GM19023 (cell line): ENCODE measurements at regions not wholly inside any gene's neighbourhood (a gene's known extent, or its start where the extent isn't known, plus 50 kb on each side); places are given as distances from the start of the nearest gene placed in this dataset.

ENCODE experiments used
- ATAC-seq: cut with Tn5 transposase; IDR thresholded peaks from one replicate; pipeline ENCODE4 v1.9.1; 2021; ENCODE audit warnings: mild to moderate bottlenecking, moderate library complexity; ENCODE audit not compliant: unreplicated experiment

GRCh38 chrX:69110116-69110530 lies 55.1 kb downstream of the PJA1 start:
- no peak for ATAC-seq

GRCh38 chrX:69109706-69110105 lies 55.5 kb downstream of the PJA1 start:
- no peak for ATAC-seq

GRCh38 chrX:69109036-69109663 lies 56.1 kb downstream of the PJA1 start:
- no peak for ATAC-seq

GRCh38 chrX:69107747-69108401 lies 57.4 kb downstream of the PJA1 start:
- ATAC-seq: no peak

GRCh38 chrX:69107231-69107739 lies 58.0 kb downstream of the PJA1 start:
- ATAC-seq: no peak

- no peak for ATAC-seq
Measured at GRCh38 chrX:69104756-69105434, 60.4 kb downstream of the PJA1 start.

- no peak for ATAC-seq
Measured at GRCh38 chrX:69103539-69103938, 61.7 kb downstream of the PJA1 start.

- ATAC-seq: no peak
Measured at GRCh38 chrX:69102612-69103194, 62.5 kb downstream of the PJA1 start.

- ATAC-seq: no peak
Measured at GRCh38 chrX:69101683-69102251, 63.5 kb downstream of the PJA1 start.

- no peak for ATAC-seq
Measured at GRCh38 chrX:69100478-69100877, 64.8 kb downstream of the PJA1 start.

GRCh38 chrX:69097451-69098236 lies 67.6 kb downstream of the PJA1 start:
- ATAC-seq: no peak

GRCh38 chrX:69096963-69097362 lies 68.3 kb downstream of the PJA1 start:
- ATAC-seq: no peak

GRCh38 chrX:69094977-69095669 lies 70.1 kb downstream of the PJA1 start:
- no peak for ATAC-seq

- peak; percentile 73 for ATAC-seq
Measured at GRCh38 chrX:69093960-69094871, 71.0 kb downstream of the PJA1 start.

GRCh38 chrX:69090022-69090421 lies 75.2 kb downstream of the PJA1 start:
- no peak for ATAC-seq

GRCh38 chrX:69089203-69089602 lies 76.0 kb downstream of the PJA1 start:
- ATAC-seq: no peak

GRCh38 chrX:69088171-69088938 lies 76.9 kb downstream of the PJA1 start:
- no peak for ATAC-seq

GRCh38 chrX:69085826-69086225 lies 79.4 kb downstream of the PJA1 start:
- ATAC-seq: no peak
